ENCODE measurements at regions not wholly inside any gene's neighbourhood (a gene's known extent, or its start where the extent isn't known, plus 50 kb on each side); places are given as distances from the start of the nearest gene placed in this dataset.

DNA sequence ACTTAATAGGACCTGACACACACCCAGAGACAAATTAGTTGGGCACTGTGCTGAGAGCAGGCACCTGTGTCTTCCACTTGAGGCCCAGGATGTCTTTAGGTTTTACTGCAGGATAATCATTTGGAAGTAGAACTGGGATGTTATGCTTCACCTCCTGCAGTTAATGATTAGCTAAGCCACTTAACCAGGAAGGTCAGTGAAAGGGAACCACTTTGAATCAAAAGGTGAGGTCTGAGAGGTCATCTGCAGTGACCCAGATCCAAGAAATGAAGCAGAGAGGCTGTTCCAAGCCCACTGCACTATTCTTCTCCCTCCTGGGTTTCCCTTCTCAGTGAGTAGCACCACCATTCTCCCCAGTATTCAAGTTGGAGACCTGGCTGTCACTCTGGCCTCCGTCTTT is 110.5 kb downstream of the SNX18 start:
- TF ChIP-seq EGR1 (IDR thresholded peaks at IDR 0.05) (no peak), TEAD4 (IDR thresholded peaks at IDR 0.05) (no peak)
